ENCODE measurements at regions not wholly inside any gene's neighbourhood (a gene's known extent, or its start where the extent isn't known, plus 50 kb on each side); places are given as distances from the start of the nearest gene placed in this dataset.

GRCh38 chr17:72460711-72461110 lies 339.9 kb downstream of the SOX9 start (continued):
- no peak for TF ChIP-seq ZNF462 (CRISPR knock-in tag; IDR thresholded peaks at IDR 0.05)
- no peak for TF ChIP-seq CTCF (conservative IDR thresholded peaks at IDR 0.05; ENCODE audit: low read depth in 2 of 2)
- TF ChIP-seq NANOG (IDR thresholded peaks at IDR 0.05; ENCODE audit: borderline replicate concordance) = no peak
- TF ChIP-seq POLR2AphosphoS5 (IDR thresholded peaks at IDR 0.05; ENCODE audit: low read depth) = no peak
- TF ChIP-seq STAT1 (IDR thresholded peaks at IDR 0.05; ENCODE audit: unreplicated experiment) = no peak
- TF ChIP-seq CREB1 (CRISPR knock-in tag; IDR thresholded peaks at IDR 0.05; ENCODE audit: low read depth) = no peak

GRCh38 chr17:72461757-72462156 lies 340.9 kb downstream of the SOX9 start:
- Histone ChIP-seq H3K4me1 (ENCODE audit: insufficient read depth) (peaks cover 8% of the 10 kb centered on the region; the same call in 1 of the 2 replicates), H3K4me3 (no peak overlapping the region), H4K20me1 (replicated peaks; ENCODE audit: insufficient read depth) (no peaks in the 10 kb centered on the region), H3K9me2 (ENCODE audit: insufficient read depth) (no peaks in the 10 kb centered on the region), H3K36me3 (ENCODE audit: insufficient read depth) (no peaks in the 10 kb centered on the region), H3K27me3 (ENCODE audit: insufficient read depth) (no peaks in the 10 kb centered on the region), H2AFZ (no peak overlapping the region), H3K79me2 (replicated peaks; ENCODE audit: insufficient read depth) (no peaks in the 10 kb centered on the region), H3K27ac (ENCODE audit: low read depth) (no peak overlapping the region), H3F3A (replicated peaks; ENCODE audit: low read depth) (no peaks in the 10 kb centered on the region), H3K4me2 (no peak overlapping the region)
- Mint-ChIP-seq H3K27ac (no peak overlapping the region), H3K9me3 (peaks cover 20% of the 10 kb centered on the region; the same call in 2 of the 3 replicates), H3K36me3 (ENCODE audit: low read depth) (peaks cover 15% of the 10 kb centered on the region; the same call in 1 of the 3 replicates), H3K4me3 (no peak overlapping the region), H3K27me3 (ENCODE audit: insufficient read depth, low read depth, poor library complexity) (peaks cover 6% of the 10 kb centered on the region), H3K4me1 (peaks cover 10% of the 10 kb centered on the region)
- DNase-seq (ENCODE audit: low spot score) (no peak), ATAC-seq (no peak)
- TF ChIP-seq CTCF (conservative IDR thresholded peaks at IDR 0.05; ENCODE audit: low read depth in 2 of 2) = no peak
- TF ChIP-seq POLR2AphosphoS5 (IDR thresholded peaks at IDR 0.05; ENCODE audit: low read depth) = no peak
- TF ChIP-seq ZNF331 (CRISPR knock-in tag; IDR thresholded peaks at IDR 0.05; ENCODE audit: low read depth) = no peak
- no peak for TF ChIP-seq ZNF114 (CRISPR knock-in tag; IDR thresholded peaks at IDR 0.05)
- no peak for TF ChIP-seq EZH2 (IDR thresholded peaks at IDR 0.05; ENCODE audit: low read depth, unreplicated experiment)
- no peak for TF ChIP-seq ETS1 (IDR thresholded peaks at IDR 0.05)
- no peak for TF ChIP-seq JUNB (IDR thresholded peaks at IDR 0.05; ENCODE audit: unreplicated experiment)

All from GM23338 (cell line).